ENCODE measurements at regions not wholly inside any gene's neighbourhood (a gene's known extent, or its start where the extent isn't known, plus 50 kb on each side); places are given as distances from the start of the nearest gene placed in this dataset.

DNA sequence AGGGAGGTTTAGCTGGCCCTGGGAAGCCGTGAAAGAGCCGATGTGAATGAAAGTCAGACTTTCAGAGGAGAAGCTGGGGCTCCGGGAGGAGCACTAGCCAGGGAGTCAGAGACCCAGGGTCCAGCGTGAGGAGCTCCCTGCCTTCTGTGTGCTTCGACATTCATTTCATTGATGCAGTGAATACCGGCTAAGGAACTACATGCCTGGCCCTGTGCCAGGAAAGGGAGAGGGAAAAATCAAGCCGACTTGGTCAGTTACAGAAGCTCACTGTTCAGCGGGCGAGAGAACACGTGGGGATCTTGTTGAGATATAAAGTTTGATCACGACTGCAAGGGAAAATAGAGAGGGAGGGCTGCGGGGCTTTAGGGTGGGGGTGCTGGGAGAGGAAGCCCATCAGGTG, 76.7 kb upstream of the RUNX3 start:
- DNase-seq, result no peak
- peak overlapping the region in 3 of 10 donors; percentile 44 to 56 (median 49) for H3K4me3 Mint-ChIP-seq
- ATAC-seq, result no peak
- no peaks in the 10 kb centered on the region for H3K36me3 Mint-ChIP-seq
- no peaks in the 10 kb centered on the region for H3K9me3 Mint-ChIP-seq
- POLR2A ChIA-PET, result interaction anchor here (0.9 to 9.2 kb wide), 10 partner anchors 12 to 78 kb away, joined by 3 to 130 read pairs (median 4); no protein-coding TSS in a partner anchor
- no peaks in the 10 kb centered on the region for H3K27me3 Mint-ChIP-seq
- peaks cover 36 to 89% (median 78%) of the 10 kb centered on the region in 4 donors for H3K4me1 Mint-ChIP-seq
- peak overlapping the region in 7 of 10 donors; percentile 11 to 80 (median 67) for H3K27ac Mint-ChIP-seq

GRCh38 chr1:25004355-25004754, 74.3 kb upstream of the RUNX3 start:
- no peak overlapping the region for H3K4me3 Mint-ChIP-seq
- POLR2A ChIA-PET, result interaction anchor here (1.1 to 1.5 kb wide), 2 partner anchors 18 to 40 kb away, joined by 3 to 4 read pairs; no protein-coding TSS in a partner anchor
- H3K36me3 Mint-ChIP-seq, result no peaks in the 10 kb centered on the region
- no peak for DNase-seq
- H3K4me1 Mint-ChIP-seq, result peaks cover 40 to 83% (median 82%) of the 10 kb centered on the region in 4 donors
- no peaks in the 10 kb centered on the region for H3K27me3 Mint-ChIP-seq
- ATAC-seq, result no peak
- no peaks in the 10 kb centered on the region for H3K9me3 Mint-ChIP-seq
- H3K27ac Mint-ChIP-seq, result peak overlapping the region in 7 of 10 donors; percentile 5 to 65 (median 49)

DNA sequence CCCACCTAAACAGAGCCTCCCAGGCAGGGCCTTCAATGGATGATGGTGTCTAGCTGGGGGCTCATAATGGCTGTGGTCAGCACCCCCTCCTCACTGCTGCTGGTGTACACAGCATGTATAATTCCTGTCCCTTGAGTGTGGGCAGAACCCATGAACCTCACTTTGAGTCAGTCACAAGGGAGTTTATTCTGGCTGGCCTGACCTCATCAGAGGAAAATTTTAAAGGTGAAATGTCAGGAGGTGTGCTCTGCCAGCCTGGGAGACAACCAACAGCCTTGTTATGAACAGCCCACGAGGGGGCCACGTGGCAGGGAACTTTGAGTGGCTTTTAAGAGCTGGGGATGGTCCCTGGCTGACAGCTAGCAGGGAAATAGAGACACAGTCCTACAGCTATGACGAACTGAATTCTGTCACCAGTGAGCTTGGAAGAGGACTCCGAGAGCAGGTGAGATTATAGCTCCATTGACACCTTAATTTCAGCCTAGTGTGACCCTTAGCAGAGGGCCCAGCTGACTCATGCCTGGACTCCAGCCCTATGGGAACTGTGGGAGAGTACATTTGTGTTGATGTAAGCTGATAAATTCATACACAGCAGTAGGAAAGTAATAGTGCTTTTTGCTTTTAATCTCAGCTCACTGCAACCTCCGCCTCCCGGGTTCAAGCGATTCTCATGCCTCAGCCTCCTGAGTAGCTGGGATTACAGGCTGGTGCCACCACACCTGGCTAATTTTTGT, 73.5 kb upstream of the RUNX3 start:
- H3K9me3 Mint-ChIP-seq, result no peaks in the 10 kb centered on the region
- POLR2A ChIA-PET, result interaction anchor here (0.9 to 1.5 kb wide), 6 partner anchors 13 to 39 kb away, joined by 3 to 4 read pairs (median 4); no protein-coding TSS in a partner anchor
- no peaks in the 10 kb centered on the region for H3K36me3 Mint-ChIP-seq
- peak overlapping the region; percentile 5 to 77 (median 64) for H3K27ac Mint-ChIP-seq
- ATAC-seq, result peak in 1 of 2 donors; percentile 17
- no peak for DNase-seq
- no peak overlapping the region for H3K4me3 Mint-ChIP-seq
- no peaks in the 10 kb centered on the region for H3K27me3 Mint-ChIP-seq
- H3K4me1 Mint-ChIP-seq, result peaks cover 42 to 86% (median 84%) of the 10 kb centered on the region in 4 donors

GRCh38 chr1:25003000-25003399, 72.9 kb upstream of the RUNX3 start:
- DNase-seq (no peak), ATAC-seq (no peak)
- H3K27me3 Mint-ChIP-seq, result no peaks in the 10 kb centered on the region
- POLR2A ChIA-PET, result interaction anchor here (0.9 to 1.1 kb wide), 5 partner anchors 12 to 38 kb away, joined by 3 to 4 read pairs (median 3); no protein-coding TSS in a partner anchor
- H3K4me3 Mint-ChIP-seq, result no peak overlapping the region
- H3K36me3 Mint-ChIP-seq, result no peaks in the 10 kb centered on the region
- H3K9me3 Mint-ChIP-seq, result no peaks in the 10 kb centered on the region
- H3K4me1 Mint-ChIP-seq, result peaks cover 41 to 83% (median 82%) of the 10 kb centered on the region in 4 donors
- peak overlapping the region in 7 of 10 donors; percentile 5 to 77 (median 56) for H3K27ac Mint-ChIP-seq

DNA sequence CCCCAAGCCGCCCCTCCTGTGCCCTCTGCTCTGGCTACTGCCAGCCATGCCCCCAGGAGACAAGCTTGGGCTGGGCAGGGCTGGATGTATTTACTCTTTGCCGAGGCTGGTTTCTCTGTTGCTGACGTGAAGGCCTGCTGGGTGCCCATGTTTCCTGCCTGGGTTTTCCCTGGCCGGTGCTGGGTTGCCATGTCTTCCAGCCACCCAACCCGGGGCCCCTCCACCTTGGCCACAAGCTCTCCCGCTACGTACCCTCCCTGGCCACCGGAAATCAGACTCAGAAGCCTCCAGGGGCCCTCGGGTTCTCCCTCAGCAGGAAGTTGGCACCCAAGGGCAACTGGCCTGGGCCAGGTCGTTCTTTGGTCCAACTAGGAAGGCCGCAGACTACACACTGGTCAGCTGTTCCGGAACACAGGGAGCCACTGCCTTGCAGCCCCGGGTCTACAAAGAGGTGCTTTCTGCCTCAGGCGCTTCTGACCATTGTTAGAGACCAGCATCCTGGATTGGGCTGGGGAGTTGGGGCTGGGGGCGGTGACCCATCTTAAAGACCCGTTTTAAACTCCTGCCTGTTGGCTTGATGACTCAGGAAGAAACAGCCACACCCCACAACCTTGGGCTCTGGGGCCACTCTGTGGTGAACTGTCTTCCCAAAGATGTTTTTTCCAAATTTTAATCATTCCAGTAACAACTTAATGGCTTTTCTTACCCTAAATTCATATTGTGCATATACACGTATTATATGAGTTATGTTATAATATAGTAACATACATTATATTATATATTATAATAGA, 71.2 kb upstream of the RUNX3 start:
- no peaks in the 10 kb centered on the region for H3K27me3 Mint-ChIP-seq
- ATAC-seq (peak in 1 of 2 donors; percentile 32), DNase-seq (no peak)
- POLR2A ChIA-PET, result interaction anchor here (0.9 to 1.7 kb wide), 4 partner anchors 11 to 36 kb away, joined by 3 to 6 read pairs (median 4); no protein-coding TSS in a partner anchor
- H3K9me3 Mint-ChIP-seq, result peaks cover 0 to 11% (median 0%) of the 10 kb centered on the region in 9 donors
- peak overlapping the region; percentile 53 to 100 (median 86) for H3K27ac Mint-ChIP-seq
- no peaks in the 10 kb centered on the region for H3K36me3 Mint-ChIP-seq
- peak overlapping the region in 2 of 10 donors; percentile 26 to 33 for H3K4me3 Mint-ChIP-seq
- peaks cover 43 to 83% (median 82%) of the 10 kb centered on the region in 4 donors for H3K4me1 Mint-ChIP-seq

DNA sequence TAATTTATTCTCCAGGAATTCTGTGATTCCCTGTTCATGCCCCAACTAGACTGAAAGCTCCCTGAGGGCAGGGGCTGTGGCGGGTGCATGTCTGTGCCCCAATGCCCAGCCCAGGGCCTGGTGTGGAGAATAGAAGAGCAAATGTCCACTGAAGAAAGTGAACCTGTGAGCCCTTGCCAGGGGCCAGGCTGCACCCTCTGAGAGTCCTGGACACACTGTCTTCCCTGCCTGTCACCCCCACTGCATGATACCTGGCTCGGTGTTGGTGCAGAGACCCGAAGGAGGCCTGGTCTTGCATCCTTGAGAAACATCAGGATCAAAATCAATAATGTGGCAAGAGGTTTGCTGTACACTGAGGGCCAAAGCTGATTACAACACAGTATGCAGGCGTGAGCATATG, 69.8 kb upstream of the RUNX3 start:
- Mint-ChIP-seq H3K4me1 (peaks cover 47 to 86% (median 83%) of the 10 kb centered on the region in 4 donors), H3K27me3 (no peaks in the 10 kb centered on the region), H3K9me3 (peaks cover 0 to 11% (median 0%) of the 10 kb centered on the region in 9 donors), H3K4me3 (peak overlapping the region in 3 of 10 donors; percentile 12 to 48 (median 36)), H3K27ac (peak overlapping the region; percentile 73 to 100 (median 90)), H3K36me3 (no peaks in the 10 kb centered on the region)
- POLR2A ChIA-PET, result interaction anchor here (0.6 to 11.4 kb wide), 8 partner anchors 9 to 309 kb away, joined by 3 to 139 read pairs (median 4); no protein-coding TSS in a partner anchor
- DNase-seq, result no peak
- ATAC-seq, result no peak

GRCh38 chr1:24999426-24999825, 69.3 kb upstream of the RUNX3 start:
- POLR2A ChIA-PET, result interaction anchor here (0.8 to 11.4 kb wide), 12 partner anchors 9 to 73 kb away, joined by 3 to 139 read pairs (median 3); no protein-coding TSS in a partner anchor
- H3K27ac Mint-ChIP-seq, result peak overlapping the region in 9 of 10 donors; percentile 73 to 100 (median 92)
- no peaks in the 10 kb centered on the region for H3K27me3 Mint-ChIP-seq
- no peaks in the 10 kb centered on the region for H3K36me3 Mint-ChIP-seq
- DNase-seq, result no peak
- H3K9me3 Mint-ChIP-seq, result peaks cover 0 to 11% (median 0%) of the 10 kb centered on the region in 9 donors
- no peak for ATAC-seq
- peak overlapping the region in 4 of 10 donors; percentile 33 to 40 (median 37) for H3K4me3 Mint-ChIP-seq
- peaks cover 49 to 86% (median 83%) of the 10 kb centered on the region in 4 donors for H3K4me1 Mint-ChIP-seq

- Mint-ChIP-seq H3K4me3 (peak overlapping the region in 8 of 10 donors; percentile 26 to 69 (median 38)), H3K9me3 (peaks cover 0 to 11% (median 0%) of the 10 kb centered on the region in 9 donors), H3K36me3 (no peaks in the 10 kb centered on the region), H3K4me1 (peaks cover 47 to 87% (median 86%) of the 10 kb centered on the region in 4 donors), H3K27ac (peak overlapping the region; percentile 82 to 100 (median 92)), H3K27me3 (no peaks in the 10 kb centered on the region)
- ATAC-seq, result no peak
- peak in 1 of 10 donors; percentile 44 for DNase-seq
- POLR2A ChIA-PET, result interaction anchor here (0.6 to 11.4 kb wide), 16 partner anchors 8 to 73 kb away, joined by 3 to 139 read pairs (median 3); partner anchors contain the start of gene RUNX3
Observed at GRCh38 chr1:24998563-24999245, 68.6 kb upstream of the RUNX3 start.

GRCh38 chr1:24996983-24997893, 67.2 kb upstream of the RUNX3 start:
- peak; percentile 38 to 88 (median 68) for DNase-seq
- Mint-ChIP-seq H3K4me3 (peak overlapping the region; percentile 7 to 87 (median 68)), H3K36me3 (no peaks in the 10 kb centered on the region), H3K9me3 (peaks cover 0 to 11% (median 0%) of the 10 kb centered on the region in 9 donors), H3K4me1 (peaks cover 43 to 92% (median 89%) of the 10 kb centered on the region in 4 donors), H3K27ac (peak overlapping the region; percentile 92 to 100 (median 96)), H3K27me3 (no peaks in the 10 kb centered on the region)
- POLR2A ChIA-PET, result interaction anchor here (0.6 to 11.4 kb wide), 16 partner anchors 10 to 233 kb away, joined by 3 to 139 read pairs (median 8); partner anchors contain the start of gene RUNX3
- ATAC-seq, result peak; percentile 80 to 83

- H3K4me3 Mint-ChIP-seq, result peak overlapping the region in 8 of 10 donors; percentile 50 to 81 (median 74)
- POLR2A ChIA-PET, result interaction anchor here (0.6 to 11.4 kb wide), 14 partner anchors 9 to 234 kb away, joined by 3 to 139 read pairs (median 12); partner anchors contain the start of gene RUNX3
- no peak for DNase-seq
Observed at GRCh38 chr1:24996456-24996855, 66.4 kb upstream of the RUNX3 start.

More at GRCh38 chr1:24996456-24996855, 66.4 kb upstream of the RUNX3 start:
- peaks cover 0 to 11% (median 0%) of the 10 kb centered on the region in 9 donors for H3K9me3 Mint-ChIP-seq
- H3K27ac Mint-ChIP-seq, result peak overlapping the region; percentile 92 to 100 (median 96)
- no peak for ATAC-seq
- H3K27me3 Mint-ChIP-seq, result no peaks in the 10 kb centered on the region
- H3K4me1 Mint-ChIP-seq, result peaks cover 49 to 98% (median 96%) of the 10 kb centered on the region in 4 donors
- H3K36me3 Mint-ChIP-seq, result no peaks in the 10 kb centered on the region
